GM06990 (cell line): ENCODE measurements at regions not wholly inside any gene's neighbourhood (a gene's known extent, or its start where the extent isn't known, plus 50 kb on each side); places are given as distances from the start of the nearest gene placed in this dataset.

Source experiments
- DNase-seq: peaks from one replicate; pipeline ENCODE4 v3.0.0-alpha.2; 2011; ENCODE audit not compliant: insufficient read length; ENCODE audit errors: extremely low read depth
- H3K27me3 ChIP-seq: replicated peaks from 2 replicates; pipeline ENCODE4 v1.6.0; 2011; ENCODE audit warnings: low read length; ENCODE audit not compliant: control insufficient read depth, insufficient read depth
- H3K36me3 ChIP-seq: 2 replicates; pipeline ENCODE4 v1.5.1; 2011; ENCODE audit warnings: low read length; ENCODE audit not compliant: control insufficient read depth, insufficient read depth
- H3K4me3 ChIP-seq: replicated peaks from 2 replicates; pipeline ENCODE4 v1.5.1; 2011; ENCODE audit warnings: low read depth, mild to moderate bottlenecking, control low read depth, low read length
- TF ChIP-seq, protein P1 (sequence below): IDR thresholded peaks from 2 replicates; pipeline ENCODE4 v1.5.1; 2011; ENCODE audit warnings: low read length, control low read depth, mild to moderate bottlenecking, inconsistent platforms; ENCODE audit not compliant: insufficient read depth, poor library complexity, severe bottlenecking

DNA sequence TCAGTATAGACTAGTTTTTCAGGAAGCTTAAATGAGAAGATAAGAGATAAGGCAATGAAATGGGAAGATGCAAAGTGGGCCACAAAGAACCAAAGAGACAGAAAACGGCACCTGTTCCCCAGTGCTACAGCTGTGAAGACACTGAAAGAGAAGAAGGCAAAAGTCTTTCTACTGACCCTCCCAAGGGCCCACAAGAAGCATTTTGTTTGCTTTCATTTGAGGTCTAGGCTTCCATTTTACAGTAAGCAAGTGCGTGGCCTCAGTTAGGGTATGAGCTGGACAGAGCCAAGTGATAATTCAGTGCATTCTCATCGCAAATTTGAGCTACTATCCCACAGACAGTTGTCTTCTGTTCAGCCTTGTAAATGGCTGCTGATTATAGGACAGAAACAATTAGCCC is 53.4 kb upstream of the STK17B start:
- no peaks in the 10 kb centered on the region for H3K27me3 ChIP-seq
- TF ChIP-seq, protein P1, sequence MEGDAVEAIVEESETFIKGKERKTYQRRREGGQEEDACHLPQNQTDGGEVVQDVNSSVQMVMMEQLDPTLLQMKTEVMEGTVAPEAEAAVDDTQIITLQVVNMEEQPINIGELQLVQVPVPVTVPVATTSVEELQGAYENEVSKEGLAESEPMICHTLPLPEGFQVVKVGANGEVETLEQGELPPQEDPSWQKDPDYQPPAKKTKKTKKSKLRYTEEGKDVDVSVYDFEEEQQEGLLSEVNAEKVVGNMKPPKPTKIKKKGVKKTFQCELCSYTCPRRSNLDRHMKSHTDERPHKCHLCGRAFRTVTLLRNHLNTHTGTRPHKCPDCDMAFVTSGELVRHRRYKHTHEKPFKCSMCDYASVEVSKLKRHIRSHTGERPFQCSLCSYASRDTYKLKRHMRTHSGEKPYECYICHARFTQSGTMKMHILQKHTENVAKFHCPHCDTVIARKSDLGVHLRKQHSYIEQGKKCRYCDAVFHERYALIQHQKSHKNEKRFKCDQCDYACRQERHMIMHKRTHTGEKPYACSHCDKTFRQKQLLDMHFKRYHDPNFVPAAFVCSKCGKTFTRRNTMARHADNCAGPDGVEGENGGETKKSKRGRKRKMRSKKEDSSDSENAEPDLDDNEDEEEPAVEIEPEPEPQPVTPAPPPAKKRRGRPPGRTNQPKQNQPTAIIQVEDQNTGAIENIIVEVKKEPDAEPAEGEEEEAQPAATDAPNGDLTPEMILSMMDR: no peak

DNA sequence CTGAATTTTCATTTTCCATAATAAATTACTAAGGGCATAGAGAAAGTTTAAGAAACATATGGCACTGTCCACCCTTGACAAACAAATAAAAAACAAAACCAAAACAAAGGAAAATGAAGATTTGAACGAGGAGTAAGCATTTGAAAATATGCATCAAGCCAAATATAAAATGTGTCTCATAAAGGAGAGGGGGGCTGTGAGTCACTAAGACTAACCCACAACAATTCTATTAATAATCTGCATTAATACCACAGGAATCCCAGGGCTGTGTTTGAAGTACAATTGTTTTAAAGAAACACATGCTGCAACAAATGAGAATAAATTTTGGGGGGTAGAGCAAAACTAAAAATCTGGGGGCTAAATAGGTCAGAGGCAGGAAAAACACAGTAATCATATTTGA is 53.8 kb upstream of the STK17B start:
- DNase-seq: no peak
- H3K27me3 ChIP-seq: no peaks in the 10 kb centered on the region
- no peak overlapping the region for H3K4me3 ChIP-seq
- TF ChIP-seq, protein P1: no peak
- H3K36me3 ChIP-seq: peaks cover 2% of the 10 kb centered on the region

More for the DNA sequence above, 53.4 kb upstream of the STK17B start:
- no peak for DNase-seq
- H3K4me3 ChIP-seq: no peak overlapping the region
- peaks cover 2% of the 10 kb centered on the region for H3K36me3 ChIP-seq

DNA sequence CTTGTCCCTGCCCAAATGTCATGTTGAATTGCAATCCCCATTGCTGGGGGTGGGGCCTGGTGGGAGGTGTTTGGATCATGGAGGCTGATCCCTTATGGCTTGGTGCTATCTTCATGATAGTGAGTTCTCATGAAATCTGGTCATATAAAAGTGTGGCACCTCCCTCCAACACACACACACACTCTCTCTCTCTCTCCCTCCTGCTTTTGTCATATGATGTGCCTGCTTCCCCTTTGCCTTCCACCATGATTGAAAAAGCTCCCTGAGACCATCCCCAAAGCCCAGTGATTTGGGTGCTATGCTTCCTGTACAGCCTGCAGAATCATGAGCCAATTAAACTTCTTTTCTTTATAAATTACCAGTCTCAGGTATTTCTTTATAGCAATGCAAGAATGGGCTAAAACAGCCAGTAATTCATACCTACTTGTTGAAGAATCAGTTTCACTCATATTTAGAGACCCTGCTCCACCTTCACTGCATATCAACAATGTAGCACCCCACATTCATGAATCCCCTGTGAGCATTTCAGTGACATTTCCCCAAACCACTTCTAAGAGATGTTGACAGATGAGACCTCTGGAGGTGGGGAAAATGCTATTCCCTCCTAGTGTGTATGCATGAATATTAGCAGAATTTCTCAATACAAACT is 54.8 kb upstream of the STK17B start:
- Histone ChIP-seq H3K27me3 (no peaks in the 10 kb centered on the region), H3K4me3 (no peak overlapping the region), H3K36me3 (no peaks in the 10 kb centered on the region; the same call in 1 of the 2 replicates)
- no peak for DNase-seq
- TF ChIP-seq, protein P1: no peak

DNA sequence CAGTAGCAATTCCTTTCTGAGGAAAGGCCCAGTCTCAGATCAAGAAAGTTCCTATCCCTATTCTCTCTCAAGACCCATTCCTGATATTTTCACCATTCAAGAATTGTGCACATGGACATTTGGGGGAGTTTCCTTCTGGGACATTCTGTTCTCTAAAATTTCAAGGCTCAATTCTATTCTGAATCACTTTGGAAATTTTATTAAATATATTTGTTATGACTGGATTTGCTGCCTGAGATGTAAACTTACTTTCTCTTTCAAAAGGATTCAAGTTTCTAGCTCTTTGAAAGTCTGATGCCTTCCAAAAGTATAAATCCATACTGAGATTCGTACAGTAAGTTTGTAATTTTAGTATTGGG is 55.3 kb upstream of the STK17B start:
- DNase-seq: no peak
- H3K36me3 ChIP-seq: no peaks in the 10 kb centered on the region; the same call in 1 of the 2 replicates

DNA sequence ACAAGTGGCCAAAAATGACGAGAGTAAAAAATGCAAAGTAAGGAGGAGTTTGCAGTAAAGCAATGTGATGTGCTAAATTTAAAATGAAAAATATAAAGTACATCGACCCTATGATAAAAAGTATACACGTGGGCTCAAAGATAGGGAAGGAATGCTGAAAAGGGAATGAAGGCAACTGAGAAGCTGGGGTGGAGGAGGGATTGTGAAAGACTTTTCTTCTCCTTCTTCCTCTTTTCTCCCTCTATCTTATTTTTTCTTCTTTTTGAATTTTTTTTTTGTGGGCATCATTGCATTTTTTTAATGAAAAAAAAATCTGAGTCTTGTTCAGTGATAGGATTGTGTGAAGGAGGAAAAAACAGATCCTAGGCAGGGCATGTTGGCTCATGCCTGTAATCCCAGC is 57.6 kb upstream of the STK17B start:
- no peak overlapping the region for H3K4me3 ChIP-seq
- TF ChIP-seq, protein P1: no peak
- no peaks in the 10 kb centered on the region; the same call in 1 of the 2 replicates for H3K36me3 ChIP-seq
- no peak for DNase-seq
- no peaks in the 10 kb centered on the region for H3K27me3 ChIP-seq

More for the DNA sequence above, 55.3 kb upstream of the STK17B start:
- no peaks in the 10 kb centered on the region for H3K27me3 ChIP-seq
- H3K4me3 ChIP-seq: no peak overlapping the region
- TF ChIP-seq, protein P1: no peak
